HL-60/S4 treated with retinoic acid at 250 ng/mL for 4 days and 3 days (cell line): ENCODE measurements at regions not wholly inside any gene's neighbourhood (a gene's known extent, or its start where the extent isn't known, plus 50 kb on each side); places are given as distances from the start of the nearest gene placed in this dataset.

Experiments
- in situ Hi-C: fragments of 300-500 bp; cut with MboI; formaldehyde crosslinking; loops from 2 replicates; pipeline ENCODE4 v1.7.0; 2022; ENCODE audit warnings: low sequenced_read_pairs

DNA sequence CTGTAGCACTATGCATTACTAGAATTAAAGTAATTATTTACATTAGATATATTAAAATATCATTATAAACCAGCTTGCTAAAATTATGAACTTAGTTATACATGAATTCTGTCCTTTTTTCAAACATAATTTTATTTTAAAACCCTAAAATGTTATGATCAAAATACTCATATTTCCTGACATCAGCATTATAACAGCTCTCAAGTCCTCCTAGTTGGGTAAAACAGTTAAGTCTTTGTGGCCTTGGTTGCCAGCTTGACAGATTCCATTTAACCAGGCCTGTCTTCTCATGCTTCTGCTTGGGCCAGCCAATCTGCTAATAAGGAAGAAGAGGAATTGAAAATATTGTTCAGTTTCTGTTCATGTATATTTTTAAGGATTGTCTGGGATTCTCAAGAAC lies 147.9 kb upstream of the SLC35B3 start:
- in situ Hi-C loops = no loop called here

DNA sequence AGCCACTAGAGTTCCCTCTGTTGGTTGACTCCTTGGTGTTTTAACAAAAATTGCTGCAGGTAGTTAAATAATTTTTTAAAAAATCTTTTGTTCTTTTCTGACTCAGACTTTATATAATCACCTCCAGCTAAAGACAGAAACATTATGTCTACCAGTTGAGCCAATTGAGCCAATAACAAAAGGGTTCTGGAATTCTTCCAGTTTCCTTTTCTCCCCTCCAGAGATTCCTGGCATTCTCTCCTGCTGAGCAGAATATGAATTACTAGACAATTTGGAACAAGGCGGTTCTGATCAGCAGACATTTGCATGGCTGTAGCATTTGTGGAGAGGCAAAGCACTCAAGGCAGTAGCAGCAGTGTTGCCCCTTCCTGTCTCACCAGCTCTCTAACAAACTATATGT lies 144.0 kb upstream of the SLC35B3 start:
- in situ Hi-C loops = no loop called here

DNA sequence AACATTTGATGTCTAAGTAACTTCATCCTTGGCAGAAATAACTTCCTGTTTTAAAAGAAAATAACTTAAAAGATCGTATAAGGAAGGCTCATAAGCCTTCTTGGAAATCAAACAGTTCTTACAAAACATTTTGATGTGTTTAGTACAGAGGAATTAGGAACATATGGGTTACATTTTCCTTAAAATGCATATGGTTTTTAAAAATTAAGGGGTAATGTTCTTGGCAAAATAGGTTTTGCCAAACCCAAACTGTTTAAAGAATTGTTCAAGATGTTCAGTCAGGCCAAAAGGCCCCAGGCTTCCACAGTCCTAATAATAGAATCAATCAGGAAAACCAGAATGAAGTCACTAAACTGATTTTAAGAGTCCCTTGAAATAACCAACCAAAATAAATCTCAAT lies 142.7 kb upstream of the SLC35B3 start:
- in situ Hi-C loops = no loop called here

DNA sequence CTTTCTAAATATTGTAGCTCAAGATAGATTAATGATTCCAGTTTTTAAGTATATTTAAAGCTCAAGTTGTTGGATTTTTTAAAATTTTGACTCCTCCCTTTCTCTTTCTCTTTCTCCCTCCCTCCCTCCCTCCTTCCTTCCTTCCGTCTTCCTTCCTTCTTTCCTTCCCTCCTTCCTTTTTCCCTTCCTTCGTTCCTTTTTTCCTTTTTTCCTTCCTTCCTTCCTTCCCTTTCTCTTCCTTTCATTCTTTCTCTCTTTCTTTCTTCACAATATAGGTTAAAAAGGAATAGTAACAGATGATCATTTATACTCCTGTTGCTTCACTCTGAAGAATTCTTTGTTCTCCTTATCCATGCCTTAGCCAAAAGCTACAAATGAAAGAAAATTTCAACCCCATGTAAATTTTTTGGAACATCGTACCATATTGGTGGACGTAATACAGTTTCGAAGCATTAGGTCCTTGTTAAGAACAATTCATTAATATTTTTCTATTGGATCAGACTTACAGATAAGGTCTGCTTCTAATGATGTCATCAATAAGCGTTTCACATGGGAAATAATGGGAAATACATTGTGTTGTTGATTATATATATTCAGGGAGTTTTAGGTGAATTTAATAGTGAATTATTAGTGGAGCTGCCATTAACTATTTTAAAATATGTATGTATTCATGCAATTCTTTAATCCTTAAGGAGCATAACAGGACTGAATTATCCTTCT lies 139.6 kb upstream of the SLC35B3 start:
- in situ Hi-C loops = no loop called here

DNA sequence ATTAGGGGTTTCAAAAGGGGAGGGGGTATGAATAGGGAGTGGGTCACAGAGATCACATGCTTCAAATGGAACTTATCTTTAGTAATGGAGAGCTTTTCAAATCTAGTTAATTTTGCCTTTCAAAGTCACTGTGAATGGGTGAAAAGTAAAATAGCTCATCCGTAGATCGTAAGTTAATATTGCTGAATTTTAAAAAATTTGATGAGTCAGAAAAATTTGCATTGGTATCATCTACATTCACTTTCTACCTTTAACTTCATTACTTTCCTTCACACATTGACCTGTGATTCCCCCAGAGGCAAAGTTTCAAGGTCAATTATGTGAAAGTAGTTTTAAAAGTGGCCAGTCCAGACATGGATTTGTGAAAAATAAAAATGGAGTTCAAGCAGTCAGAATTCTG lies 139.0 kb upstream of the SLC35B3 start:
- in situ Hi-C loops = no loop called here

DNA sequence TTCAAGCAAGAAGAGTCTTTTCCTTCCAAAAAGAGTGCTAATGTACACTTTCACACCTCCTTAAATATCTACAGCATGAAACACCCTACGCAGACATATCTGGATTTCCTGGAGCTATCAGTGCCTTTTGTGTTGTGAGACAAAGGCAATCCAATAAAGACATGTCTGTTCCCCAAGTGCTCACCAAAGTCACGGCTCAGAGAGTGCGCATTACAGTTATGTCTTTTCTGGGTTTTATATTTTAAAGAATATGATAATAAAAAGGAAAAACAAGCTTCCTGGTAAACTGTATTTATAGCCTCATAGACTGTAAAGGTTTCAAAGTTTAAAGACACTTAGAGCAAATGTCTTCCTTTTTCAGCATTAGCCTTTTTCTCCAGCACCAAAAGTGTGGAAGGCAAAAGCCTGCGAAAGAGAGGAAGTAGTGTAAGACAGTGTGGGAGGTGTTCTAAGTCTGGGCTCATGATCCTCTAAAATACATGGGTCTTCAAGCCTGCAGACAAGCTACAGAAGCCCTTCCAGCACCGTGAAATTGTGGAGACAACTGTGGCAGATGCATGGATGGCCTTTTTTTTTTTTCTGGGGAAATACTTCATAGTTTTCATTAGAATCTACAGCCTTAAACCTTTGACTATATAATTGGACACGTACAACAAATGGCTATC lies 135.0 kb upstream of the SLC35B3 start:
- in situ Hi-C loops = no loop called here

DNA sequence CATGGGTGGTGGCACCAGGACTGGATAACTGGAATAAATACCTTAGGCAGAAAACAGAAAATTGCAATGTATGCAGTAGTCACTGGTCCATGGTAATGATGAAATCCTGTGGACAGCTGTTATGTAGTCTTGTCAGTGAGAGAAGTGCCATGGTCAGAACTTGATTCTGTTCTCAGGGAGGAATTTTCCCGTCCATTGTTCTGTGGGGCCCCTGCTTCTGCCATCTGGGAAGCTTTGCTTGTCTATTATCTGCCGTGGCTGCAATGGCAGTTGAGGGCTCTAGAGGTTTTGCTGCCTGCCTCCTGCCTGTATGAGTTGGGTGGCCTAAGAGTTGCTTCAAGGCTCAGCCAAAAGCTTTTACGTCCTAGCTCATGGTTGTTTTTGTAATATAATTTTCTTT lies 126.8 kb upstream of the SLC35B3 start:
- in situ Hi-C loops = no loop called here

DNA sequence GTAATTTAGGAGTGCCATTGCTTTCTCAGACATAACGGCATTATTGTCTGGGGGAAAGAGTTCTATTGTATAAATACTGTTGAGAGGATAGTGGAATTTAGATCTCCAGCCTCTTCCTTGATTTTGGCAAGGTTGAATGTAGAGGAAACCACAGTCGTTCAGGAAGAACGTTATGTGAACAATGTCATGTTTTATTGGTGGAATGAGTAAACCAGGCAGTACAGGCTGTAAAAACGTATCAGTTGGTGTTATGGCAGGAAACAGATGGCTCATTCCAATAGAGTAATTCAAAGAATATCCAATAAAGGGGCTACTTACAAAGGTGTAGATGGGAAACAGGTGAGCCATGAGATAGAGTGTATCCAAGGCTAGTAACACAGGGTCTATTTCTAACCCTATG lies 123.6 kb upstream of the SLC35B3 start:
- in situ Hi-C loops = no loop called here

DNA sequence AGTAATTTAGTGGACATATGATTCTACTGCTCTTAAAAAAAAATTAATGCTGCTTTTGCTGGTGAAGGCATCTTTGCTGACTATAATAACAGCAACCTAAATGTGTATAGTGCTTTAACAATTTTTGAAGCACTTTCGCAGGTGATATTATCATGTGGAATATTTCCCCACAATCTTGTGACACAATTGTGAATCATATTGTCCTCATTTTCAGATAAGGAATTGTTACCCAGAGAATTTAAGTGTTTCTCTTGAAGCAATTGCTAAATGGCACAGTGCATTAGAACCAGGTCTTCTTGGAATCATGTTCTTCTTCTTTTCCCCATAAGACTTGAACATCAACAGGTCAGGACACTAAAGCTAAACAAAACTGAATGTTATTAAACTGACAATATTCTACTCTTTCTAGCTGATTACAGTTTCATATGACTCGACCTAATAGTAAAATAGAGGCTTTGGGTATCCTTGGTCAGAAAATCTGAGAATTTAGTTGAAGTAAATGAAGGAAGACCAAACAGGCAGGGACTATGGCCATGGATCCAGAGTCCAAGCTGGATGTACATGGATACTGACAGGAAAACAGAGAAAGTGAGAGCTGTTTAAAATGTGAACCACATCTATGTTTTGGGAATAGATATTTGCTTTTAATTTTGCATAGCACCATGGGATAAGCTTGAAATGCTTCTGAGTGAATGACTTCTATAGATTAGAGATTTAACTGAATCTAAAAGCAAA lies 121.8 kb upstream of the SLC35B3 start:
- in situ Hi-C loops = no loop called here

DNA sequence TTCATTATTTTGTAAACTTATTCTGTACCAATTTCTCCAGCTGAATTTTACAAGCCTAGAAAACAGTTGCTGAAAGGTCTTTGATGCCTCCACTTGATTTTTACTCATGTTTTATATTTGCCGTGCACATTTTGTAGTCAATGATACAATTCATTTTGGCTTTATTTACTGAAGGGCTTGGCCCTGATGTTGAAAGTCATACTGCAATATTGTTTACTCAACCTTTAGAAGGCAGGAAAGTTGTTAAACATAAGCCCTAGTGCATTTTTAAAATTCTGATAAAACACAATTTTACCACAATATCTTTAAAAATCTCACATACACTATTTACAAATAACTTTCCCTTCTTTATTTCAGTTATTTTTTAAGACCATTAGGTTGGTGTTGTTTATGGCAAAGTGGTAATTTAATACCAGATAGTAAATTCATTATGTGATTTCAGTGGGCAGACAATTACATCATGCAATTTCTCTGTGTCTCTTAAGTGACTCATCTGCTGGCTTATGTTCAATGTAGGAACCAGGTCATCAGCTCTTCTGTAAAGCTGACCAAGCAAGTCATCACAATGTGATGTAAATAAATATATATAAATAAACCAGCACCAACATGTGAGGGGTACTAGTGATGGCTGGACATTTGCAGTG lies 121.1 kb upstream of the SLC35B3 start:
- in situ Hi-C loops = no loop called here

DNA sequence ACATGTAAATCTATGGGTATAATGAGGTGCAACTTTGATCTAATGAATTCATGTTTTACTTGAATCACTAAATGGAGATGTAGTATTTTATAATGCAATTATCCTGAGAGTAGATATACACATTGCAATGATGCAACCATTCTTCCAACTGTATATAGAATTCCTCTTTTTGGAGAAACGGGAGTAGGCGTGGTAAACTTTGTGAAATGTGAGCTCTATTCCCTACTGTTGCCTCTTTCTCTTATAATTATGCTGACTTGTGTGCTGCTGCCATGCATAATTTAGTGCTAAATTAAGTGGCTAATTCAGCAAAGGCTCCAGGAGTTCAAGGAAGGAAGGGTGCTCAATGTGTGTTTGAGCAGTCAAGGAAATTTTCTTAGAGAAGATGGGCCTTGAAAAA lies 116.6 kb upstream of the SLC35B3 start:
- in situ Hi-C loops = no loop called here

DNA sequence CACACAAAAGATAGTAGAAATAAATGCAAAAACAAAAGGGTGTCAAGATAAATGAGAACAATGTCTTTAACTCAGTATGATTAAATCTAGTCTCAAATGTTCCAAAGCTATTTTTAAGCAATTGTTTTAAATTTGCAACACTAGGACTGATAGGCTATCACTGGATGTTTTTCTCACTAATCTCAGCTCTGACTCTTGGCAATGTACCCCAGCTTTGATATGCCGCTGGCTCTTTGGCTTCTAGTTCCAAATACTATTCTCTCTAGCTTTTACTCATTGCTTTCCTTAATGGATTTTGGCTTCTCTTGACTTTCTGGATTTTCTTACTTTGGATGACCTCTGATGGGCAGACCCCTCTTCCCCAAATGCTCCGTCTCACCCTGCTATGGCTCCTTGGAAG lies 116.0 kb upstream of the SLC35B3 start:
- in situ Hi-C loops = no loop called here

DNA sequence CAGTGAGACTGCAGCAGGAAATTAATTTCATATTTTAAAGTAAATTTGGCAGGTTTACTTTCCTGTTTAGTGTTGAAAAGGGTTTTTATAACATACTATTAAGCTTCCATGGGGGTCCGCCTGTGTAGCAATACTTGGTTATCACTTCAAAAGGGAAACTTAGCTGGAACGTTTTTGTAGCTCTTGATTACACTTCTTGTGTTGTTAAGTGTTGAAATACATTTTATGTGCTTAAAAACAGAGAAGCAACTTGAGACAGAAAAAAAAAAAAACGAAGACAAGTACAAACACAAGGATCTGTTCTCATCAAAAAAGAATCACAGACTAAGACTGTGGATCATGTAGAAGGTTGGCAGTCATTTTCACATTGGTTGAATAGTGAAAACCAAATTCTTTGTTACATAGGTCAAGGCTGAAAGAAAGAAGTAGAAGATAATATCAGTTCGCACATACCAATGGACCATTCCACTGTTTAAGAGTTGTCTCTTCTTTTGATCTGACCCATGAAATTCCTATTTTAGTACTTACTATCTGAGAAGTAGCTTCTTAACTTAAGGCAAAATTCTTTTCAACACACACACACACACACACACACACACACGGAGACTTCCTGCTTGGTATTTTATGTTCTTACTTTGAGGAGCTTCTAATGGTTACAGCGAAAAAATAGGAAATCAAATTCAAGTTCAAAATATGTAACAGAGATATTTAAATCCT lies 113.9 kb upstream of the SLC35B3 start:
- in situ Hi-C loops = no loop called here

DNA sequence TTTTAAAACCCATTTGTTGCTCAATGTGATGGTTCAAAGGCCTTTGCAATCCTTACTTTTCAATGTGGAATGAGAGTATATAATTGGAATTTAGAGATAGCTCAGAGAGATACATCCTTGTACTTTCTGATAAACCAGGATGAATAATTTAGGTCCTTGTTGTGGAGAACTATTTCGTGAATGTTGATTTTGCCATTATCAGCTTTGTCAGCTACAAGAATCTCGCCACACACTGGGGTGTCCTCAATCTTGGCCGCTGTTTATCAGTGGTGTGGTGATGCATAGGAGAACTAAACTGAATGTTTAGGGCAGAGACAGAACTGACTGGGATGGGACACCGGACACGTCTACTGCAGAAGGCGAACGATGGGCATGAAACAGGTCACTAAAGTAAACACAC lies 111.2 kb upstream of the SLC35B3 start:
- in situ Hi-C loops = no loop called here

DNA sequence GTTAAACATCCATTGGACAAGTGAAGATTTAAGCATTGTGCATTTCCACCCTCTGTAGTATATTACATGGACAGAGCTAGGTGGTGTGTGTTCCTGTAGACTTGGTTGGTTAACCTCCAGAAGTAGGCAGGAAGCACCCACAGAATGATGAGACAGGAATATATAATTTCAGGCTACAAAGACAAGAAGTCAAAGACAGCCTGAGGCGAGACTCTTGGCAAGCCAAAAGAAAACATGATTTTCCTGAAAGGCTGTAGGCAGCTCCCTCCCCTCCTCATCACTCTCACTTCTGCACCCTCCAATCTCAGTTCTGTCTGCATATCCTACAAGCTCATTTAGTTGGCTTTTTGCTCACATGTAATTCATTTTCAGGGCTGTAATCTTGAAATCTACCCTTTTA lies 110.0 kb upstream of the SLC35B3 start:
- in situ Hi-C loops = no loop called here

DNA sequence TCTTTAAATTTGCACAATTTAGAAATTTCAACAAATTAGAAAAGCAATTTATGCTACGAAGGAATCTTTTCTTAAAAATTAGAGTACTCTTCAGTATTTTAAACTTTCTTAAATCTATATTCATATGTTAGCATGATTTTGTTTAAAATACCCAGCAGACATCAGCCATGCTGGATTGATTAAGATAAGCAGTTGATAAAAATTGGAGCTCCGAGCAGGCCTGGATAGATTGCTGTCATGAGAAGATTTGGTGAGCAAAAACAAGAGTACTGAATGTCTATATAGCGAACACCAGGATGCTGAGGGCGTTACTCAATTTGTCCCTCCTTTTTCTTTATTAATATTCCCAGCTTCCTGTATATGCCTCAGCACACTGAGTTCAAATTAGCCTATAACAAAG lies 108.4 kb upstream of the SLC35B3 start:
- in situ Hi-C loops = no loop called here

DNA sequence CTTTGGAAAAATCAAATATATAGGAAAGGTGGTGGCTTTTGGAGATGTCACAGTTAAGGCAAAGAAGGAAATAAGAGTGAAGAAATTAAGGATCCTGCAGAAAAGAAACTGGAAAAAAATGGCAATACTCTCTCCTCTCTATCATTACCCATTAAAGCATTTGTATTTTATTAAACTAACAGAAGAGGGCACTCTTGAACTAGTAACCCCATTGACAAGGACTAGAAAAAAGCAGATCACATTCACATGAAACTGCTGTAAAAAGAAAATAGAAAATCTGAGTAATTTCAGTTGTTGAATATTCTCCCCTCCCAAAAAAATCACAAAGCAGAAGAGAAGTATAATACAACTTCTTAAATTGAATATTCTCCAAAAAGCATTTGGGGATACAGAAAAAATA lies 104.1 kb upstream of the SLC35B3 start:
- in situ Hi-C loops = no loop called here

DNA sequence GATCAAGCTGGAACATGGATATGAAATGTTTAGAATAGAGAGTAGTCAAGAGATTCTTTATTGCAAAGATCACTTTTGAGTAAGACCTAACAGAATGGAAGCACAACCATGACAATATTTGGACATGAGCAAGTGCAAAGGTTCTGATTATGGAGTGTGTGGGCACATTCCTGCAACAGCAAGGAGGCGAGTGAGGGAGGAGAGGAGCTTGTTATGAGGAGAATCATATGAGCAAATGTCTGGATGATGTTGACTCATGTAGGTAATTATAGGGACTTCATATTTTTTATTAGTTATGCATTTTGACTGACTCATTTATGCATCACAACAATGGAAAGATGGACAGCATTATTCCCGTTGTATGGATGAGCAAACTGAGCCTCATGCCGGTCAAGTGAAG lies 100.8 kb upstream of the SLC35B3 start:
- in situ Hi-C loops = no loop called here

DNA sequence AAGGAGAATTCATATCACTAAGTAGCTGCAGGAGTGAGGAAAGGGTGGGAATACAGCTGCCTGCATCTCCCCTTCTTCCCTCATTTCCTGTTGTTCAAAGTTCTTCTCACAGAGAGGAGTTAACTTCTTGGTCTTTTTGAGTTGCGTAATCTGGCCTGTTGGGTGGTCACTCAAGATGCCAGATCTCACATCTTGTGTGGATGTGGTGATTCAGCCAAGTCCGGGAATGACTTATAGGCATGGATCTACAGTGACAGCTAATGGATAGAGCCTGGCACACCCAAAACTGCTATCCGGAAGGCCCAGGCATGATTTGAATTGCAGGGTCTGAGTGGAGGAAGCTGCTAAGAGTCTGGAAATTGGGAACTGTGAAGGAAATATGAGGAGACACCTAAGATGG lies 100.2 kb upstream of the SLC35B3 start:
- in situ Hi-C loops = no loop called here

DNA sequence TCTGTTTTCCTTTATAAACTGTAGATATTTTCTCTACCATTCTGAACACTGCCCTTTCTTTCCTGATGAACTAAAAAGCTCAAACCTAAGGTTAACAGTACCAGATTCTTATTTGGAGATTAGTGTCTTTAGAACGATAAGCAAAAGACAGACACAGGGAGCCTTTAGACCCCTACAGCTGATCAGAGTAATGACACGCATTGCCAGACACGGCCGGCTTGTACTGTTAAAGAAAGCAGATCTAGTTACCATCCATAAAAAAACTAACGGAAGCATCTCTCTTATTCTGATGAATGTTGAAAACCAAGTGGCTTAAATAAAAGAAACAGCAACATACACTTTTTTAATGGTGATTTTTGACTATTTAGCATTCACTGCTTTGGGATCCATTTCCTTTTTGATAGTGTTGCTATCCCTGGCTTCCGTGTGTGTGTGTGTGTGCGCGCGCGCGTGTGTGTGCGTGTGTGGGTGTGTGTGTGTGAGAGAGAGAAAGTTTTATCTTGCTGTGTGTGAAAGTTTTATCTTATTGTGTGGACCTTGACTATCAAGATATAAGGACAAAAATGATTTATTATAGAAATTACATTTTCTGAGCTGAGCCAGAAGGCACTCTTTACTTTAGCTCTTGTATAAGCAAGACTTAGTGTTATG lies 95.6 kb upstream of the SLC35B3 start:
- in situ Hi-C loops = no loop called here

DNA sequence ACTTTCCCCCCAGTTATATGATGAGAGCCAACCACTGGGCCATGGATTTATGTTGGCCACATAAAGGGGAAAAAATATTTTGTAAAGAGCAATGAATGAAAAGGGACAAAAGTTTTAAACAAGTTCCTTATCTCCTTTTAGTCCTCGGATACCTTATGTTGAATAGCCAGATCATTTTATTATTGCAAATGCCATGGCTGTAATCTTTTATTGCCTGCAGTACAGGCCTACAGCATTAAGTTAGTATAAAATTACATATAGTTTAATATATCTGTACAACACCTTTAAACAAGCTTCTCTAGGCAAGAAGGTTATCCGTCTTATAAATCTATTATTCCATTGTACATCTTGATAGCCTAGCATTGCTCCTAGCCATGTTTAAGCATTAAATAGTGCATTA lies 93.9 kb upstream of the SLC35B3 start:
- in situ Hi-C loops = no loop called here
